GM19240 (cell line): ENCODE measurements at regions not wholly inside any gene's neighbourhood (a gene's known extent, or its start where the extent isn't known, plus 50 kb on each side); places are given as distances from the start of the nearest gene placed in this dataset.
"Not testable (repeated sequence)": the region's sequence is repeated elsewhere in the genome, so short reads cannot be mapped to it uniquely, and the experiment has no call there.

ENCODE experiments used
- DNase-seq: peaks from one replicate; pipeline ENCODE4 v3.0.0; 2011; ENCODE audit warnings: low spot score; ENCODE audit not compliant: insufficient read length

GRCh38 chr15:19901414-19901813 is 640.2 kb downstream of the GOLGA6L6 start:
- DNase-seq: not testable (repeated sequence)

- DNase-seq: no peak
These were observed 642.4 kb downstream of the GOLGA6L6 start for GRCh38 chr15:19899021-19899824.

GRCh38 chr15:19888811-19889210 is 652.8 kb downstream of the GOLGA6L6 start:
- DNase-seq: not testable (repeated sequence)

GRCh38 chr15:19844061-19844460 is 697.5 kb downstream of the GOLGA6L6 start:
- DNase-seq: not testable (repeated sequence)
